BLaER1 (cell line): ENCODE measurements at regions not wholly inside any gene's neighbourhood (a gene's known extent, or its start where the extent isn't known, plus 50 kb on each side); places are given as distances from the start of the nearest gene placed in this dataset.

Experiments
- H3K27ac ChIP-seq: shearing (Covaris generic); formaldehyde crosslinking; 2 replicates; pipeline ENCODE4 v1.8.1; 2022
- H3K27me3 ChIP-seq: shearing (Covaris generic); formaldehyde crosslinking; 2 replicates; pipeline ENCODE4 v1.8.1; 2022
- H3K36me3 ChIP-seq: shearing (Covaris generic); formaldehyde crosslinking; 2 replicates; pipeline ENCODE4 v1.8.1; 2022
- H3K4me1 ChIP-seq: shearing (Covaris generic); formaldehyde crosslinking; 2 replicates; pipeline ENCODE4 v1.8.1; 2022
- H3K4me2 ChIP-seq: shearing (Covaris generic); formaldehyde crosslinking; 2 replicates; pipeline ENCODE4 v1.8.1; 2022
- H3K4me3 ChIP-seq: shearing (Covaris generic); formaldehyde crosslinking; 2 replicates; pipeline ENCODE4 v1.8.1; 2022
- H3K9ac ChIP-seq: shearing (Covaris generic); formaldehyde crosslinking; 2 replicates; pipeline ENCODE4 v1.8.1; 2022
- H3K9me3 ChIP-seq: shearing (Covaris generic); formaldehyde crosslinking; 2 replicates; pipeline ENCODE4 v1.8.1; 2022
- H4K20me1 ChIP-seq: shearing (Covaris generic); formaldehyde crosslinking; 2 replicates; pipeline ENCODE4 v1.8.1; 2022
- Cebpa-rat ChIP-seq: shearing (Covaris generic); IDR thresholded peaks from 2 replicates; pipeline ENCODE4 v1.8.1; 2022

GRCh38 chr20:9926007-9926406 is 87.1 kb upstream of the PAK5 start:
- Histone ChIP-seq H3K9ac (no peak overlapping the region), H3K9me3 (no peaks in the 10 kb centered on the region), H3K4me2 (no peak overlapping the region), H4K20me1 (no peaks in the 10 kb centered on the region), H3K4me1 (no peaks in the 10 kb centered on the region), H3K36me3 (no peaks in the 10 kb centered on the region), H3K27ac (no peak overlapping the region), H3K4me3 (no peak overlapping the region), H3K27me3 (no peaks in the 10 kb centered on the region)
- no peak for TF ChIP-seq Cebpa-rat

- Histone ChIP-seq H3K4me3 (no peak overlapping the region), H3K36me3 (no peaks in the 10 kb centered on the region), H3K4me2 (no peak overlapping the region), H3K9ac (no peak overlapping the region), H3K9me3 (no peaks in the 10 kb centered on the region), H3K4me1 (no peaks in the 10 kb centered on the region), H3K27me3 (no peaks in the 10 kb centered on the region), H4K20me1 (no peaks in the 10 kb centered on the region), H3K27ac (no peak overlapping the region)
- no peak for TF ChIP-seq Cebpa-rat
These were observed 84.8 kb upstream of the PAK5 start for GRCh38 chr20:9923648-9924047.

DNA sequence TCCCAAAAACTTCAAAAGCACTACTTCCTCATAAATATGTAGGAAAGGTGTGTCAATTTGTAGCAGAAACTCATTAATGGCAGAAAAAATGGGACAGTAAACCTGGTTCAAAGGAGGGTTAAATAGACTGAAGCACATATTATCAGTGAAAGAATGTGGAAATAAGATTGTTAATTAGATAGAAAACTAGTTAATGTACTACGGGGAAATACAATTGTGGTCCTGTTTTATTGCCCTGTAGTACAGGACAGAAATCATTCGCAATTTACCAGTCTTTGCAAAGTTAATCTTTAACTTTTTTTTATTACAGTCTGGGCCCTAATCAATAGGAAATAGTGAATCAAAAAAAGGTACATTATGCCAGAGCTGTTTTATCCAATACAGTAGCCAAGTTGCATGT is 82.0 kb upstream of the PAK5 start:
- no peaks in the 10 kb centered on the region for H3K4me1 ChIP-seq
- no peaks in the 10 kb centered on the region for H3K9me3 ChIP-seq
- H3K27me3 ChIP-seq: no peaks in the 10 kb centered on the region
- no peak overlapping the region for H3K4me2 ChIP-seq
- H3K4me3 ChIP-seq: no peak overlapping the region
- no peak overlapping the region for H3K27ac ChIP-seq
- H4K20me1 ChIP-seq: no peaks in the 10 kb centered on the region
- H3K9ac ChIP-seq: no peak overlapping the region
- TF ChIP-seq Cebpa-rat: no peak
- H3K36me3 ChIP-seq: no peaks in the 10 kb centered on the region

DNA sequence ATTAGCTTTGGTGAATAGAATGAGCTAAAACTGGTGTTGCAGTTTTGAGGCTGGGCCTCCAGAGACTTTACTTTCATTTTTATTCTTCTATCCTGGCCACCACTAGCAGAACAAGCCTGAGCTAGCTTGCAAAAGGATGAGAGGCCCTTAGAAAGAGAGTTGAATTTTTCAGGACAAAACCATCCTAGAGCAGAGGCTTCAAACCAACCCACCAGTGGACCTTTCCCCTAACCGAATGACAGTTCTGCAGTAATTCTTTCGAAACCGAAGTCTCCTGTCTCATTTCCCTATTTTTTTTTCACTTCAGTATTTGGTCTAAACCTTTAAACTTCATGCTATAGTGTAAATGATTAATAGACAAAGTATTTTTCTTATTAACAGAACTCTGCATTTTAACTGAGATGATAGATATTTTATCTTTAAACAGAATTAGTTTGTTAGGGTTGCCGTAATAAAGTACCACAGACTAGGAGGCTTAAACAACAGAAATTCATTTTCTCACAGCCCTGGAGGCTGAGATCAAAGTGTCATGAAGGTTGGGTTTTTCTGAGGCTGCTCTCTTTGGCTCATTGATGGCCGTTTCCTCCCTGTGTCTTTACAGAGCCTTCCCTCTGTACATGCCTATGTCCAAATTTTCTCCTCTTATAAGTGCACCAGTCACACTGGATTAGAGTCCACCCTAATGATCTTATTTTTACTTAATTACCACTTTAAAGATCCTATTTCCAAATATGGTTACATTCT is 80.6 kb upstream of the PAK5 start:
- H3K4me1 ChIP-seq: no peaks in the 10 kb centered on the region
- H3K4me3 ChIP-seq: no peak overlapping the region
- H4K20me1 ChIP-seq: no peaks in the 10 kb centered on the region
- no peaks in the 10 kb centered on the region for H3K27me3 ChIP-seq
- no peak overlapping the region for H3K27ac ChIP-seq
- H3K36me3 ChIP-seq: no peaks in the 10 kb centered on the region
- H3K4me2 ChIP-seq: no peak overlapping the region
- TF ChIP-seq Cebpa-rat: no peak
- no peaks in the 10 kb centered on the region for H3K9me3 ChIP-seq
- H3K9ac ChIP-seq: no peak overlapping the region

DNA sequence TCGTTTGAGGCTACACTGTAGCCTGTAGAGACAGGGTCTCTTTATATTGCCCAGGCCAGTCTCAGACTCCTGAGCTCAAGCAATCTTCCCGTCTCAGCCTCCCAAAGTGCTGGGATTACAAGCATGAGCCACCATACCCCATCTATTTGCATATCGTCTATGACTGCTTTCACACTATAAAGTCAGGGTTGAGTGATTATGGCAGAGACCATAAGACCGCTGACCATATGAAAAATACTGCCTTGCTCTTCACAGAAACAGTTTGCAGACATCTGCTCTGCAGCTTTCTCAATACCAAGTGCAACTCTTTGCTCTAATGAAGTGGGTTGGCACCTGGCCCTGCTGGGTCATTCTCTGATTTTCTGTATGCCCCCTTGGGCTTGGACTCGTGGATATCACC is 79.5 kb upstream of the PAK5 start:
- Histone ChIP-seq H3K9me3 (no peaks in the 10 kb centered on the region), H4K20me1 (no peaks in the 10 kb centered on the region), H3K27ac (no peak overlapping the region), H3K36me3 (no peaks in the 10 kb centered on the region), H3K9ac (no peak overlapping the region), H3K27me3 (no peaks in the 10 kb centered on the region), H3K4me1 (no peaks in the 10 kb centered on the region), H3K4me2 (no peak overlapping the region), H3K4me3 (no peak overlapping the region)
- TF ChIP-seq Cebpa-rat: no peak

GRCh38 chr20:9916761-9917160 is 77.9 kb upstream of the PAK5 start:
- Histone ChIP-seq H4K20me1 (no peaks in the 10 kb centered on the region), H3K4me3 (no peak overlapping the region), H3K4me1 (no peaks in the 10 kb centered on the region), H3K9me3 (no peaks in the 10 kb centered on the region), H3K9ac (no peak overlapping the region), H3K27me3 (no peaks in the 10 kb centered on the region), H3K27ac (no peak overlapping the region), H3K36me3 (no peaks in the 10 kb centered on the region), H3K4me2 (no peak overlapping the region)
- TF ChIP-seq Cebpa-rat: no peak

- H3K4me1 ChIP-seq: no peaks in the 10 kb centered on the region
- H3K4me3 ChIP-seq: no peak overlapping the region
- H4K20me1 ChIP-seq: no peaks in the 10 kb centered on the region
- H3K27me3 ChIP-seq: no peaks in the 10 kb centered on the region
- no peaks in the 10 kb centered on the region for H3K36me3 ChIP-seq
- no peak overlapping the region for H3K9ac ChIP-seq
- no peak for TF ChIP-seq Cebpa-rat
- no peak overlapping the region for H3K27ac ChIP-seq
- H3K4me2 ChIP-seq: no peak overlapping the region
- H3K9me3 ChIP-seq: no peaks in the 10 kb centered on the region
These were observed 74.1 kb upstream of the PAK5 start for GRCh38 chr20:9912858-9913434.

- Histone ChIP-seq H3K4me1 (no peaks in the 10 kb centered on the region), H3K9me3 (no peaks in the 10 kb centered on the region), H4K20me1 (no peaks in the 10 kb centered on the region), H3K36me3 (no peaks in the 10 kb centered on the region), H3K9ac (no peak overlapping the region), H3K4me3 (no peak overlapping the region), H3K27me3 (no peaks in the 10 kb centered on the region), H3K27ac (no peak overlapping the region), H3K4me2 (no peak overlapping the region)
- TF ChIP-seq Cebpa-rat: no peak
These were observed 73.4 kb upstream of the PAK5 start for GRCh38 chr20:9912290-9912689.

DNA sequence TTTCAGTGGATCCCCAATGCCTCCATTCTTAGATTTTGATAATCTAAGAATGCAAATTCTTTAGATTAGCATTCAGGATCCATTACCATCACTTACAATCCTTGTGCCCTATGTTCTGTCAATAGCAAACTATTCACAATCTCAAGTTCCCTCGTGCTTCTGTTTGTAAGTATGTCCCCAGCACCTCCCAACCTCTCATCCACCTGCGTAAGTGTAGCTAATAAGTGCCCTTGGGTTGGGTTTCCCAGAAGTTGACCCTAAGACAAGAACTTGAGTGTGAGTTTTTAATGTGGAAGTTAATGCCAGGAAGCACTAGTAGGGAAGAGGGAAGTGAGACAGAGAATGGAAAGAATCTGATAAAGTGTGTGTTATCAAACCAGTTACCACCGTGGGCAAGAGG is 72.6 kb upstream of the PAK5 start:
- H3K9me3 ChIP-seq: no peaks in the 10 kb centered on the region
- no peak overlapping the region for H3K27ac ChIP-seq
- no peak overlapping the region for H3K4me3 ChIP-seq
- no peak for TF ChIP-seq Cebpa-rat
- H4K20me1 ChIP-seq: no peaks in the 10 kb centered on the region
- no peaks in the 10 kb centered on the region for H3K4me1 ChIP-seq
- H3K9ac ChIP-seq: no peak overlapping the region
- H3K36me3 ChIP-seq: no peaks in the 10 kb centered on the region
- H3K4me2 ChIP-seq: no peak overlapping the region
- no peaks in the 10 kb centered on the region for H3K27me3 ChIP-seq

GRCh38 chr20:9909167-9909566 is 70.3 kb upstream of the PAK5 start:
- no peak for TF ChIP-seq Cebpa-rat
- H3K4me3 ChIP-seq: no peak overlapping the region
- H3K27me3 ChIP-seq: no peaks in the 10 kb centered on the region
- H3K4me2 ChIP-seq: no peak overlapping the region
- H3K9me3 ChIP-seq: no peaks in the 10 kb centered on the region
- H4K20me1 ChIP-seq: no peaks in the 10 kb centered on the region
- no peaks in the 10 kb centered on the region for H3K4me1 ChIP-seq
- H3K27ac ChIP-seq: no peak overlapping the region
- no peaks in the 10 kb centered on the region for H3K36me3 ChIP-seq
- H3K9ac ChIP-seq: no peak overlapping the region
